IPS DF 19.7 (cell line): ENCODE measurements at regions not wholly inside any gene's neighbourhood (a gene's known extent, or its start where the extent isn't known, plus 50 kb on each side); places are given as distances from the start of the nearest gene placed in this dataset.
"Not testable (repeated sequence)": the region's sequence is repeated elsewhere in the genome, so short reads cannot be mapped to it uniquely, and the experiment has no call there.

Experiments
- DNase-seq: peaks from one replicate; pipeline ENCODE4 v3.0.0-alpha.2; 2013; ENCODE audit warnings: low read depth, low spot score

DNA sequence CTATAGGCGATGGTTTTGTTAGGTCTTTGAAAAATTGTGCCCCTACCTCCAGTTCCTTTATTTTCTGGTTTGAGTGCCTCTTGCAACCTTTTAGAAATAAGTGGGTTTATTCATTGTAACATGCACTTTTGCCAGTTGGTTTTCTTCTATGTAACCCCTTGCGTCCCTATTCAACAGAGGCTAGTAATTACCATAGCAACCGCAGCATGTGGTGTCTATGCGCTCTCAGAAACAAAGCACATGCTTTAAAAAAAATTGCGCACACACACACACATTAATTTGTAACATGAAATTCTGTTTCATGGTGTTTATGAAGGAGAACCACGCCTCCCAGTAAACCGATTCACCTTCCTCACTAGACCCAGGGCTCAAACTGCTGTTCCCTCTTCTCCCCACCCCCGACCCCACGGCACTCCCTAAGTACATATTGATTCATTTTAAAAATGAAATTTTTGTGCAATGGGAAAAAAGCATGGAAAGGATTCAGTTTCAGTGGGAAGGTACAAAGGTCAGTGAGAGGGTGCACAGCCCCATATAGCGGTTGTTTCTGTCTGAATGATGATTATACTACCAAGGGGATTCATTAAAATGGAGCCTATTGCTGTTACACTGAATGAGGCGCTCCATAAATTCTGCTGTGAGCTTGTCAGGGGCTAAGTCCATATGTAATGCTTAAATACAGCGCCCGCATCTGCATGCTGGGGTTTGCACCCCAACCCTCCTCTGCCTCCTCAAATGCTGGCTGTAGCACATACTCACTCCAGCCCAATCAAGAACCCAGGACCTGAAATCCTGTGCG, 206.9 kb downstream of the ICOS start:
- DNase-seq = no peak

DNA sequence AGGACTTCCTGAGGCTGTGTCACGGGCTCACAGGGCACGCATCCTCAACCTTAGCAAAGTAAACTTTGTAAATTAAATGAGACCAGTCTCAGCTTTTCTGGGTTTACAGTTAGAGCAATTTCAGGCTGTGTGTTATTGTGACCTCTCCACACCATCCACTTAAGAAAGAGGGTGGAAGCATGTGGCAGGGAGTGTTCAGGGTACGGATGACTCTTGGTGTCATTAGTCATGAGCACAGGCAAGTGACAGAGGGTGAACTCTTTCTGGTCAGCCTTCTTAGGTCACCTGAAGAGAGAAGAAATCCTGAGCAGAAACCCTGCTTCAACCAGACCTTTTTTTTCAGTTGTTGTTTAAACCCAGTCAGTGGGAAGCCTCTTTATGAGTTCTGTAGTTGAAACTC, 207.9 kb downstream of the ICOS start:
- no peak for DNase-seq

DNA sequence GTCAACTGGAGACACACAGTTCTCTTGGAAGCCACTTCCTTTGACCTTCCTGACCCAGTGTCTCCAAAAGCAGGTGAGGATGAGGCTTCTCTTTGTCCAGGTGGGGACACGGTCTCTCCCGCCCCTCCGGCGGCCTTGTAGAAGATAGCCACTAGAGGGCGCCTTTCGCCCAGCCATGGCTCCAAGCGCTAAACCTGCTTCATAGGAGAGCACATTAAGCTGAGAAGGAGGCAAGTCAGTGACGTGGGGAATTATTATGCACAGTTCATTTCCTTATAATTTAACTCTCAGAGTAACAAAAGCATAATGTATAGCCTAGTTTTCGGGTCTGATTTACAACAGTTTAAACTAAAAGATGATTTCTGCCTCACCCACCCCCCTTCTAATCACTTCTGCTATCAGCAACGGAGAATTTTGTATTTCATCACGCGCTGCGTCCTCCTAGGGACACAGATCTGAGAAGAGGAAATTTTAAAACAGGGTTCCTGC, 208.7 kb downstream of the ICOS start:
- DNase-seq = peak; percentile 45

DNA sequence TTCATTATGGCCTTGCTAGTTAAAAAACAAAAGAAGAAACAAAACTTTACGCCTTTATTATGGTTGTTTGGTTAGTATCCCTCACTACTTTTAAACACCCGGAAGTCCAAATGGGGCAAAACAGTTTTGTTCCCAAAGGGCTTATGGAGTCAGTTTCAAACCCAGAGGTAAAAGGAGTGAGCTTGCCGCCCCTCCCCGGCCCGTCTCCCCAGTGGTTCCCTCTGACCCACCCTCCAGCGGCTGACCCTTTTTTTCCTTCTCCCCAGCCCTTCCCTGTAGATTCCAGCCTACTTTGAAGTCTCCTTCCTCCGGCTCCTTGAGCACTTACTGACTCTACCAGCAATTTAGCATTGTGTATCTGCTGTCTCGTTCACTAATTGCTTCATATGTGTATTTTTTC, 209.2 kb downstream of the ICOS start:
- no peak for DNase-seq

DNA sequence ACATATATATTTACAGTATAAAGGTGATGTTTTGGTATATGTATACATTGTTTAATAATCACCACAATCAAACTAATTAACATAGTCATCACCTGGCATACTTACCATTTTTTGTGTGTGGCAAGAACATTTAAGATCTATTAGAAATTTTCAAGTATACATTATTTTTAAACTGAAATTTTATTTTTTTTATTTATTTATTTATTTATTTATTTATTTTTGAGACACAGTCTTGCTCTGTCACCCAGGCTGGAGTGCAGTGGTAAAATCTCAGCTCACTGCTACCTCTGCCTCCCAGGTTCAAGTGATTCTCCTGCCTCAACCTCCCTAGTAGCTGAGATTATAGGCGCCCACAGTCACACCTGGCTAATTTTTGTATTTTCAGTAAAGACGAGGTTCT, 210.5 kb downstream of the ICOS start:
- not testable (repeated sequence) for DNase-seq

DNA sequence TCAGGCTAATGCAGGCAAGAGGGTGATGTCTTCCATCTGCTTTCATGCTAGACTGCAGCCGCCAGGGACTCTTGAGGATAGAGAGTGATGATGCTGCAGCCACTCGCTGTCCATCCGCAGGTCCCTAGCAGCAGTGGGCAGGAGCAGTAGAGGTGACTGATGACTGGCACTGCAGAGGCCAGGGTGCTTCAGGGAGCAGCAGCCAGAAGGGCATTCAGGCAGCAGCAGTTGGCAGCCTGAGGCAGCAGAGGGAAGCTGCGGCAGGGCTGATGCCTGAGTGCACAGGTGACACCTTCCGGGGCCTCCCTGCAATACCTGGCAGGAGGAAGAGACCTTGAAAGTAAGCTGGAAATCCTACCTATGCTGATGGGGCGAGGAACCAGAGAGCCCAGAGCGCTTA, 214.2 kb downstream of the ICOS start:
- DNase-seq = no peak

DNA sequence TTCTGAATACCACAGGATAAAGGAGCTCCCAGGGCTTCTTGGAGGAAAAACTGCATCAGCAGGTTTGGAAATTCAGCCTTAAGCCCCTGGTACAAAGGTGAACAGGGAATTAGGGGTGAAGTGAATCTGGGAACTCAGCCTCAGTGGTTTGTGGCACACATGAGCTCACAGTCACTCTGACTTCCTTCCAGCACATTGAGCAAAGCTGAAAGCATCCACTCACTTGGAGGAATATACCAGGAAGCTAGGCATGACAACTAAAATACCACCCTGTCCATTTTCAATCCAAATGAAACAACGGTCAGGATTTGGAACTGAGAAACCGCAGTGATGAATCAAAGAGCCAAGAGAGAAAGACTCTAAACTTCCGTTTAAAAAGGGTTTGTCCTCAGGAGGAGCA, 216.1 kb downstream of the ICOS start:
- DNase-seq = no peak

DNA sequence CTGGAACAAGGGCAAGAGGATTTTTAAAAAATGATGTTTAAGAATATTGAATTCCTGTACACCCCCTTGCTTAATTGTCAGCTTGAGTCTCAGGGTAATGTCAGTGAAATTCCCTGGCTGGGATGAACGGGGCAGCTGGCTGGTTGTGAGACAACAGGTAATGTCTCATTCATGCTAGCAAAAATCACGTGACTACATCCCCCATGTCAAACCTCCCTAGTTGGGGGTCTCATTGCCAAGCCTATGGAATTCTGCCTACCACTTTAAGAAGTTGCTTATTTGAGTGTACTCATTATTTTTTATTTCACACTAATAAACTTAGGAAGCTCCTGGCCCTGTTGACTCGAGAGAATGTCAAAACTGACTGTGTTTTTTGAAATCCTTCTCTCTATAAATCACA, 218.3 kb downstream of the ICOS start:
- no peak for DNase-seq

DNA sequence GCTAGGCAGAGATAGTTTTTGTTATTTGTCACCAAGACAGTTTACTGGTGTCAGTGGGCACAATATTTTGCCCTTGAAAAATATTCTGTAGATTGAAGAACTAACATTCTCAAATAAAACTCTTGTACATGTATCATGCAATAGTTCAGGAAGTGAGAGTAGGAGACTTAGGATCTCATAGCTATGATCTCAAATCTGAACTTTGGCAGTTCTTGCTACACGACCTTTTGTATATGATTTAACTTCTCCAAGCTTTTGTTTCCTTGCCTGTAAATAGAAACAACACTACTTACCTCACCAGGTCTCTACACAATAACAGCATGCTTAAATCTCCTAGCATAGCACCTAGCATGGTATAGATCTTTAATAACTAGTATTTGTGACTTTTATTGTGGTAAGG, 219.9 kb downstream of the ICOS start:
- DNase-seq = no peak

DNA sequence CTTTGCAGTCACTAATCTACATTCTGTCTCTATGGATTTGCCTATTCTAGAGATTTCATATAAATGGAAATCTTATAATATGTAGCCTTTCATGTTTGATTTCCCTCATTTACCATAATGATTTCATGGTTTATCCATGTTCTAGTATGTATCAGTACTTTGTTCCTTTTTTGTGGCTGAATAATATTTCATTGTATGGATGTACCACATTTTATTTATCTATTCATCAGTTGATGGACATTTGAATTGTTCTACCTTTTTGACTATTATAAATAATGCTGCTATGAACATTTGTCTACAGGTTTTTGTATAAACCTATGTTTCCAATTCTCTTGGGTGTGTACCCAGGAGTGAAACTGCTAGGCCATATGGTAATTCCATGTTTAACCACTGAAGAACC, 221.1 kb downstream of the ICOS start:
- DNase-seq = no peak

DNA sequence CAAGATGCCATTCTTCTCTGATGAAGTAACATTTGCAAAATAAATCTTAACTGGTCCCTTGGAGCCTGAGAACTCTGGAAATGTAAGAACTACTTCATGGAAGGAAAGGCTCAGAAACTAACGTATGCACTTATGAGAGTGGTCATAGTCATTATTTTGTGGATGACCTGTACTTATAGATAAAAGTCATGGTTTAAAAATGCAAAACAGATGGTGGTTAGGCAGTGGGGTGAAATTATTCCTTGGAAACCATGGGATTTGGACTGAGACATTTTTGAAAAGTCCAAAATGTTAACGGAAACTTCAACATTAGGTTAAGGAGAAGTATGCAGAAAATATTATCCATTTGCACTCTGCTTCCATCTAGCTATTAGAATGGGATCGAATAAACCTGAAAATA, 223.0 kb downstream of the ICOS start:
- DNase-seq = no peak

DNA sequence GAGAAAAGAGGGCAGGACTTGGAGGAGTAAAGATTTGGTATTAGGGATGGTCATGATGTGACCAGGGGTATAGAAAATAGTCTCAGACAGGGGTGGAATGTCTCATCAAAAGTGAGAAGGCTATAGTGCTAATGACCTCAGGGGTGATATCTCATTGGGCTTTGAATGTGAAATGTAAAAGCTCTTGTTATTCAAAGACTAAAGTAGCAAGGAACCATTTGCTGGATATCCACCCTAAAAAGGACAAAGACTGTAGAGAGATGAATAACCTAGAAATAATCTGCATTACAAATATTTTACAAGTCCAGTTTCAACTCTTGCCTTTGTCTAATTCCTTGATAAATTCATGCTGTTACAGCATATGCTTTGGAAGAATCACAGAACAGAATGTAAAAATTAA, 224.4 kb downstream of the ICOS start:
- no peak for DNase-seq

DNA sequence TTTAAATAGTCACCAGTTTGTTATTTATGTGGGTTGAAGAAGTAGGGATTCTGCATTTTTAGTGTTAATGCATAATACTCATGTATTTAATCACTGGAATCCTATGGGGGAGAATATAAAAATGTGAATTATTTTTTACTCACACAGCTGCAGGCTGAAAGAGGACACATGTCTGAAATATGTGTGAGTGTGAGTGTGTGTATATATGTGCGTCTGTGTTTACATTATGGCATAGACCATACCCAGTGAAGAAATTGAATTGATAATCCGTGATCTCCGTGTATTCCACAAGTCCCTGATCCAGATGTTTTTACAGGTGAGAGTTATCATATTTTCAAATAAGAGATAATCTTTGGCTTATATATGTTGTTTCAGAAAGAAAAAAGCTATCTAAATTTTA, 225.3 kb downstream of the ICOS start:
- DNase-seq = no peak

DNA sequence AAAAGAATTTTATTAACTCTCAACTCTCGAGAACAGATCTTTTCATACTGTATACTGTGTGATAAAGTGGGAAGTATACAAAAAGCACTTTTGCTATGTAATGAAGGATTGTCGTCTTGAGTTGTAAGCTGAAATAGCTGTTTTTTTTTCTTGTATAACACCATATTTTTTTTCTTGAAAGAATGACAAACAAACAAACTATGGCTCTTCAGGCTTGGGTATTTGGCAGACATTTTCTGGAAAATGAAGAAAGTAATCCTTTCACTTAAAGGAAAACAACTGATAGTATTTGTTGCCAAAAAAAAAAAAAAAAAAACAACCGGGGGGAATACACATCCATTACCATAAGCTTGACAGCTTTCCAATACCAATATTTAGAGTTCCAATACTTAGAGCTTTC, 230.4 kb downstream of the ICOS start:
- DNase-seq = no peak

DNA sequence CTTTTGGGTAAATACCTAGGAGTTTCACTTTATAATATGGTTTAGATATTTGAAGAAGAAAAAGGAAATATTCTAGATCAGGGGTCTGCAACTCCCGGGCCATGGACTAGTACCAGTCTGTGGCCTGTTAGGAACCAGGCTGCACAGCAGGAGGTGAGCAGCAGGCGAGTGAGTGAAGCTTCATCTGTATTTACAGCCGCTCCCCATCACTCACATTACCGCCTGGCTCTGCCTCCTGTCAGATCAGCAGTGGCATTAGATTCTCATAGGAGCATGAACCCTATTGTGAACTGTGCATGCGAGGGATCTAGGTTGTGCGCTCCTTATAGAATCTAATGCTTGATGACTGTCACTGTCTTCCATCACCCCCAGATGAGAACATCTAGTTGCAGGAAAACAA, 231.1 kb downstream of the ICOS start:
- not testable (repeated sequence) for DNase-seq

DNA sequence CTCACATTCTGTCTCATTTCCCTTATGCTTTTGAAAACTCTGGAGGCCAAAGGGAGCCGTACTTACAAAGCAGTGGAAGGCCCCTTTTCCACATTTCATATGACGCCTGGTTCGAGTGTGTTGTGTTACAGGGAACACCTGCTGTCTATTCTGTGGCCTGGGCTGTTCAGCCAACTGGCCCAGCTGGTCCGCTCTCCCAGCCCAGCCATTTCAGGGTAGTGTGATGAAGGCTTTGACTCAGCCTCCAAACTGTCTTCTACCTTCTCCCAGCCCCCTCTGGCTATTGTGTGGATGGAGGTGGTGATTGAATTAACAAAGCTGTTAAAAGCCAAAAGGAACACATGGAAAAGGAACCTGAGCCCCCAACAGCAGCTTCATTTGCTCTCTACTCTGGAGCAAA, 233.8 kb downstream of the ICOS start:
- DNase-seq = no peak

DNA sequence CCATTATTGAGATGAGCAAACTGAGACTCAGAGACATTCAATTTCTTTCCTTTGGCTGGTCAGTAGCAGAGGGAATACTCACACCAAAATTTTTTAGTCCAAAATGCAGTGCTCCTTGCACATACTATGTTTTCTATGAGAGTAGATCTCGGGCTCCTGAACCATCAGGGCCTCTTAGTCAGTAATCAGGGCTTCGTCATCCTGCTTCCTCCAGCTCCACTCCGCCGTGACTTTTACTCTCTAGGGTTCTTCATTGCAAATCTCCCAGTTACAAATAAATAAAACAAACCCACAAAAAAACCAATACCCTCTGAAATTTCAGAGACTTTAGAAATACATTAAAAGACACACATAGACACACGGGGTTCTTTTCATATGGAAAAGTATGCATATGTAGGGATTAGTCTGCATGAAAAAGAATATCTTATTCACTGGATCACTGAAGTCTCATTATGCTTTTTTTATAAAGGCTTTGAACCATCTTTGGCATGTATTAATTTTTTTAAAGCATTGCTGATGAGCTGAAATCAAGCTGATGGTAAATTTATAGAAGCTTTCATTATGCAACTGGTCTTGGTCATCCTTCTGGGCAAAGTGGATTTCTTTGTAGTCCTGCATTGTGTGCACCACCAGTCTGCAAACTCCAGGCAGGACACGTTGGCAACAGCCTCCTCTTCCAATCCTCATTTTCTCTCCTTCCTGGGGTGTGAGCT, 235.0 kb downstream of the ICOS start:
- DNase-seq = no peak

DNA sequence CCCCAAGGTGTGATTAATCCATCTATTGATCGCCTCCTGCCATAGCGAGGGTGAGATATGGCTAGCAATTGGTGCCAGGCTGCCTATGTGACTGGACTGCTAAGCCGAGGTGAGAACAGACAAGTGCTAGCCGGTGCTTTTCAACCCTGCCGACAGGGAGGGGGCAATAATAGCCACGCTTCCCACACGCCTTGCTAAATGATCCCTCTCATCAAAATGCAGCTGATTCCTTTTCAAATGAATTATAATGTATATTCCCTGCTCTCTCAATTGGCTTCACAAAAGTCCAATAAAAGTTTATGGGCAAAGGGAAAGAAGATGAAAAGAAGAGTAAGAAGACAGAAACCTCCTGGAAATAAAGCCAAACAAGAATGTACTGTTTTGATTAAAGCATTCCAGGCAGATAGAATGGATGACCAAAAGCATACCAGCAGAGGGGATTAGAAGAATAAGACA, 235.6 kb downstream of the ICOS start:
- no peak for DNase-seq

DNA sequence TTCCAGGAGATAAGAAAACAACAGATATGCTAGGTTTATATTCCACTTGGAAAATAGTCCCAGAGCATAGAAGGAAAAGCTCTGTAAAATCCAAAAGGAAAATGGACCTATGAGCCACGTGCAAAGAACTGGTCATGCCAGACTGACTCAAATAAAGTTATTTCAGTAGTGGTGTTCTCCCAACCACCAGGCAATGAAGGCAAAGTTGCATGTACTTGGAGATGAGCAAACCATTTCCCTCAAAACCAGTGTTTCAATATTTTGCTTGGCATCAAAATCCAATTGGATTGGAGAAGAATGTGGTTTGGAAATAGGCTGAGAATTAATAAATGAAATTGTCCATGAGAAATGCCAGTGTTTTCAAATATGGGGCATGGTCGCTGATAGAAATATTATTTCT, 237.5 kb downstream of the ICOS start:
- no peak for DNase-seq

DNA sequence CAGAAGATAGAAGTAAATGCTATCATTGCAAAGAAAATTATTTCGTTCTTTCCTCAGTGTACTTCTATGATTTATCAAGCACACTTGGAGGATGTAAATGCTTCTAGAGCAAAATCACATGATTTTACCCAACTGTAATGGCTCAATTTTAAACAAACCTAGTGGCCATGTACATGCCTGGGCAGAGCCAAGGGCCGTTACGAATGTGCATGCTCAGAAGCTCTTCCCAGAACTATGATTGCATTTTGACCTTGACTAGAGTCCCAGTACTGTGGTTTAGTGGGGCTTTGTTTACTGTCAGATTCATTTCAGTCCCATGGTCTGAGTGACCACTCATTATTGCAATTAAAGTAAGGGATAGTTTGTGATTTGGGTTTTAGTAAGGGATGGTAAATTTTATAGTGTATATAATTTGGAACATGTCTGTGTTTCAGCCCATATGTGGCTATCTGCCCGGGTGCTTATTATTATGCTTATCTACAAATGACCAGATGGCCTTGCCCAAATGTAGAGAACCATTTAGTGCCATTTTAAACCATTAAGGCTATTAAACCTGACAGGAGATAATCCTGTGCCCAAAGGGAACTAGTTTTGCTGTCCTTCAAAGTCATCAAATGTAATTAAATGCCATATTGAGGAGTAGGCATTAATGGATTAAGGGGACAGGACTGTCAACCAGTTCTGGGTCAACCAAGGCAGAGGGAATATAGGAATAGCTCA, 239.1 kb downstream of the ICOS start:
- DNase-seq = no peak

DNA sequence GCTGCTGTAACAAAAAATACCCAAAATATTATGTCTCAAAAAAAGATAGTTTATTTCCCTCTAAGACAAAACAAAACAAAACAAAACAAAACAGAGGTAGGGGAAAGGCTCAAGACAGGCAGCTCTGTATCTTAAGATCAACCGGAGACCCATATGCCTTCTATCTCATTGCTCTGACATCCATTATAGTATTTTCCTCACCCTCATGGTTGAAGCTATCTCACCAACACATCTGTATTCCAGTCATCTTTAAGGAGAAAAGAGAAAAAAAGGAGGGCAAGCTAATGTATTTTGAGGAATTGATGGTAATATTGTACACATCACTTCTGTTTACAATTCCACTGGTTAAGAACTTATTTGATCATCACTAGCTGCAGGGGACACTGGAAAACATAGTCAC, 239.7 kb downstream of the ICOS start:
- DNase-seq = no peak

DNA sequence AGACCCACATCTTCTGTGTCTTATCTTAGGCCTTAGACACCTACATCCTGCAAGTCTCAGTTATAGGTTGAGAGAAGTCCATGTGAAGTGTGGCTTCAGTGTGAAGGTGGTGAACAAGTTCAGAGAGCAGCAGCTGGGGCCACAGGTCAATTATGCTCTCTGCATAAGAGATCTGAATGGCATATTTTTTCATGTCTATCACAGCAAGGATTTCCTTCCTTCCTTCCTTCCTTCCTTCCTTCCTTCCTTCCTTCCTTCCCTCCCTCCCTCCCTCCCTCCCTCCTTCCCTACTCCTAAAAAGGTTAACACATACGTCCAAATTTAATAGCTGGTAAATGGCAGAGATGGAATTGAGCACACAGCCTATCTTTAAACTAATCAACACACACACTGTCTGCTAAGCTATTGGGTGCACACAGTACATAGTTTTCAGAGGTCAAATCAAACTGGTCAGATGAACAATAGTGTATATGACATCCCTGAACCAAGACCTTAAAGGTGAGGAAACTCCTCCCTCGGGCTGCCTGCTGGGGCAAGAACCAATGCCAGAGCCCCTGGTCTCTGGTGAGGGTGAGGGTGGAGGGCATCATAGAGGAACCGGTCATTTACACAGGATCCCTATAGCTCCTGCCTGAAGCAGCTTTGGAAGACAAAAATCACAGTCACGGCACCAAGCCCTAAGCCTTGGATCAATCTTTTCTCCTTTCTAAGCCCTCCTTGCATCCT, 240.9 kb downstream of the ICOS start:
- no peak for DNase-seq
